ENCODE measurements at regions not wholly inside any gene's neighbourhood (a gene's known extent, or its start where the extent isn't known, plus 50 kb on each side); places are given as distances from the start of the nearest gene placed in this dataset.

- DNase-seq, result no peak
- Histone ChIP-seq H3K27me3 (ENCODE audit: control insufficient read depth, insufficient read depth, low read length, poor library complexity, severe bottlenecking) (no peaks in the 10 kb centered on the region), H3K9ac (ENCODE audit: extremely low read depth, low read length, poor library complexity, severe bottlenecking) (no peak overlapping the region), H3K36me3 (ENCODE audit: control insufficient read depth, insufficient read depth, low read length) (no peaks in the 10 kb centered on the region), H3K27ac (ENCODE audit: low read depth, low read length) (no peak overlapping the region), H3K4me1 (ENCODE audit: control insufficient read depth, insufficient read depth, low read length) (no peaks in the 10 kb centered on the region), H3K4me3 (ENCODE audit: low read length) (no peak overlapping the region), H3K9me3 (ENCODE audit: control insufficient read depth, low read length) (no peaks in the 10 kb centered on the region)
- Mint-ChIP-seq H3K27me3 (ENCODE audit: insufficient read depth) (no peaks in the 10 kb centered on the region), H3K4me1 (peaks cover 16% of the 10 kb centered on the region), H3K9me3 (no peaks in the 10 kb centered on the region), H3K36me3 (ENCODE audit: low read depth) (no peaks in the 10 kb centered on the region), H3K4me3 (no peak overlapping the region), H3K27ac (no peak overlapping the region)
- WGBS, 2 experiments (ENCODE audit: insufficient coverage in 1 of 2, insufficient read length in 1 of 2), result 91 to 96% methylated on average over 7 of the region's 7 CpGs
- no peak for TF ChIP-seq CTCF (conservative IDR thresholded peaks at IDR 0.05)
These were observed 193.4 kb upstream of the CDH11 start for GRCh38 chr16:65315081-65315780.

- H3K9me3 ChIP-seq (ENCODE audit: control insufficient read depth, low read length), result no peaks in the 10 kb centered on the region
- WGBS, 2 experiments (ENCODE audit: insufficient coverage in 1 of 2, insufficient read length in 1 of 2), result 83 to 86% methylated on average over 2 of the region's 2 CpGs
- Mint-ChIP-seq H3K27ac (no peak overlapping the region), H3K9me3 (no peaks in the 10 kb centered on the region), H3K27me3 (ENCODE audit: insufficient read depth) (no peaks in the 10 kb centered on the region), H3K4me3 (no peak overlapping the region), H3K36me3 (ENCODE audit: low read depth) (no peaks in the 10 kb centered on the region), H3K4me1 (peaks cover 16% of the 10 kb centered on the region)
- no peak for TF ChIP-seq CTCF (conservative IDR thresholded peaks at IDR 0.05)
- H3K36me3 ChIP-seq (ENCODE audit: control insufficient read depth, insufficient read depth, low read length), result no peaks in the 10 kb centered on the region
- no peak overlapping the region for H3K27ac ChIP-seq (ENCODE audit: low read depth, low read length)
- H3K4me3 ChIP-seq (ENCODE audit: low read length), result no peak overlapping the region
- H3K9ac ChIP-seq (ENCODE audit: extremely low read depth, low read length, poor library complexity, severe bottlenecking), result no peak overlapping the region
- H3K4me1 ChIP-seq (ENCODE audit: control insufficient read depth, insufficient read depth, low read length), result no peaks in the 10 kb centered on the region
- DNase-seq, result no peak
- no peaks in the 10 kb centered on the region for H3K27me3 ChIP-seq (ENCODE audit: control insufficient read depth, insufficient read depth, low read length, poor library complexity, severe bottlenecking)
These were observed 192.8 kb upstream of the CDH11 start for GRCh38 chr16:65314627-65315008.

GRCh38 chr16:65313936-65314626 is 192.2 kb upstream of the CDH11 start:
- H3K9ac ChIP-seq (ENCODE audit: extremely low read depth, low read length, poor library complexity, severe bottlenecking), result no peak overlapping the region
- no peaks in the 10 kb centered on the region for H3K36me3 ChIP-seq (ENCODE audit: control insufficient read depth, insufficient read depth, low read length)
- H3K36me3 Mint-ChIP-seq (ENCODE audit: low read depth), result no peaks in the 10 kb centered on the region
- WGBS, 2 experiments (ENCODE audit: insufficient coverage in 1 of 2, insufficient read length in 1 of 2), result 97 to 100% methylated on average over 3 to 4 of the region's 5 CpGs
- H3K27ac Mint-ChIP-seq, result no peak overlapping the region
- H3K9me3 Mint-ChIP-seq, result no peaks in the 10 kb centered on the region
- no peak for DNase-seq
- H3K27me3 ChIP-seq (ENCODE audit: control insufficient read depth, insufficient read depth, low read length, poor library complexity, severe bottlenecking), result no peaks in the 10 kb centered on the region
- peaks cover 17% of the 10 kb centered on the region for H3K4me1 Mint-ChIP-seq
- TF ChIP-seq CTCF (conservative IDR thresholded peaks at IDR 0.05), result no peak
- no peaks in the 10 kb centered on the region for H3K27me3 Mint-ChIP-seq (ENCODE audit: insufficient read depth)
- no peak overlapping the region for H3K4me3 ChIP-seq (ENCODE audit: low read length)
- no peaks in the 10 kb centered on the region for H3K4me1 ChIP-seq (ENCODE audit: control insufficient read depth, insufficient read depth, low read length)
- H3K27ac ChIP-seq (ENCODE audit: low read depth, low read length), result no peak overlapping the region
- H3K4me3 Mint-ChIP-seq, result no peak overlapping the region
- H3K9me3 ChIP-seq (ENCODE audit: control insufficient read depth, low read length), result no peaks in the 10 kb centered on the region

All from endodermal cell (in vitro differentiated cells).